NT2/D1 (cell line): ENCODE measurements at regions not wholly inside any gene's neighbourhood (a gene's known extent, or its start where the extent isn't known, plus 50 kb on each side); places are given as distances from the start of the nearest gene placed in this dataset.

Experiments
- SUZ12 ChIP-seq: IDR thresholded peaks from 2 replicates; pipeline ENCODE4 v1.6.1; 2011; ENCODE audit not compliant: insufficient read length, insufficient read depth; ENCODE audit errors: extremely low read depth
- YY1 ChIP-seq: IDR thresholded peaks from 2 replicates; pipeline ENCODE4 v1.6.1; 2011; ENCODE audit not compliant: insufficient read length, insufficient read depth
- ZNF274 ChIP-seq: IDR thresholded peaks from 2 replicates; pipeline ENCODE4 v1.6.1; 2011; ENCODE audit warnings: mild to moderate bottlenecking, low read depth, low read length

DNA sequence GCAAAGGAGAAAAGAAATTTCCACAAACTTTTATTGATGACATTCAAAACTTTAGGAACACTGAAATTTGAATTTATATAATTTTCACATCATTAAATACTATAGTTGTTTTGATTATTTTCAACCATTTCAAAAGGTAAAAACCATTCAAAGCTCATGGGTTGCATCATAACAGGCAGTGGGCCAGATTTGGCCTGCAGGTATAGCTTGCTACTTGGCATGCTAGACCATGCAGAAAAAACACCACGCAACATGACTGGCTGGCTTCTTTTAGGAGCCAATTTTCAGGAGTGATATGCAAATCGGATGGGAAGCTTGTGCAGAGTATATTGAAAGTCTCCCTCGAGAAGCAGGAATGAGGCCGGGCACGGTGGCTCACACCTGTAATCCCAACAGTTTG, 144.8 kb downstream of the GLUL start:
- TF ChIP-seq YY1 (no peak), ZNF274 (no peak), SUZ12 (no peak)
